A673 (cell line): ENCODE measurements at regions not wholly inside any gene's neighbourhood (a gene's known extent, or its start where the extent isn't known, plus 50 kb on each side); places are given as distances from the start of the nearest gene placed in this dataset.

Experiments
- BruUV-seq: library from RNA; stranded (reverse); fragments of 400-500 nt; replicated peaks from 2 replicates; lab custom pipeline; 2021; lab: Mats Ljungman, UMichigan
- CTCF ChIA-PET: fragments of 300-600 bp; sonication (Branson Sonifier 250); formaldehyde crosslinking; loops from one replicate; lab custom pipeline; 2022; ENCODE audit warnings: antibody characterized with exemption; lab: Charles Lee
- POLR2A ChIA-PET: fragments of 300-600 bp; sonication (Branson Sonifier 250); formaldehyde crosslinking; loops from one replicate; lab custom pipeline; 2022; ENCODE audit warnings: antibody characterized with exemption; ENCODE audit not compliant: low non-redundant PET; lab: Charles Lee
- DNase-seq: peaks from one replicate; pipeline ENCODE4 v3.0.0-alpha.2; 2015; ENCODE audit warnings: low spot score
- H3K27ac ChIP-seq: fragments of 200-600 bp; sonication (generic); 2 replicates; pipeline ENCODE4 v1.5.1; 2016; ENCODE audit warnings: mixed run types, low read depth, mild to moderate bottlenecking, mixed read lengths, antibody characterized with exemption, low read length; ENCODE audit not compliant: poor library complexity, severe bottlenecking
- H3K27me3 ChIP-seq: fragments of 200-600 bp; sonication (generic); replicated peaks from 2 replicates; pipeline ENCODE4 v1.6.1; 2017; ENCODE audit warnings: mixed run types, low read depth, mild to moderate bottlenecking, mixed read lengths, antibody characterized with exemption, low read length; ENCODE audit not compliant: insufficient read depth, poor library complexity
- H3K36me3 ChIP-seq: fragments of 200-600 bp; sonication (generic); 2 replicates; pipeline ENCODE4 v1.6.1; 2016; ENCODE audit warnings: mixed run types, mild to moderate bottlenecking, mixed read lengths, antibody characterized with exemption, low read length; ENCODE audit not compliant: insufficient read depth, poor library complexity, severe bottlenecking
- H3K4me1 ChIP-seq: fragments of 200-600 bp; sonication (generic); 2 replicates; pipeline ENCODE4 v1.6.1; 2017; ENCODE audit warnings: mixed run types, mild to moderate bottlenecking, mixed read lengths, antibody characterized with exemption, low read length; ENCODE audit not compliant: insufficient read depth, poor library complexity, severe bottlenecking
- H3K4me3 ChIP-seq: fragments of 200-600 bp; sonication (generic); 2 replicates; pipeline ENCODE4 v1.5.1; 2016; ENCODE audit warnings: low read depth, mixed run types, mild to moderate bottlenecking, mixed read lengths, low read length; ENCODE audit not compliant: poor library complexity, severe bottlenecking
- H3K9me3 ChIP-seq: fragments of 200-600 bp; sonication (generic); 2 replicates; pipeline ENCODE4 v1.6.1; 2016; ENCODE audit warnings: mixed run types, low read depth, mild to moderate bottlenecking, mixed read lengths, antibody characterized with exemption, low read length; ENCODE audit not compliant: poor library complexity, severe bottlenecking
- EZH2 ChIP-seq: fragments of 200-600 bp; sonication (generic); IDR thresholded peaks from 2 replicates; pipeline ENCODE4 v1.6.1; 2017; ENCODE audit warnings: borderline replicate concordance, low read depth, mild to moderate bottlenecking, mixed read lengths, antibody characterized with exemption, low read length; ENCODE audit not compliant: poor library complexity, severe bottlenecking
- intact Hi-C: fragments of 100-400 bp; cut with micrococcal nuclease; formaldehyde crosslinking; loops from one replicate; pipeline ENCODE4 v1.10.0; 2022; ENCODE audit not compliant: unreplicated experiment
- TF ChIP-seq, protein P1 (sequence below): fragments of 300-800, 200-600 bp; sonication (generic); conservative IDR thresholded peaks from 2 replicates; pipeline ENCODE4 v1.5.1; 2017; ENCODE audit warnings: low read depth, mild to moderate bottlenecking, antibody characterized with exemption, low read length, moderate library complexity, mixed read lengths

DNA sequence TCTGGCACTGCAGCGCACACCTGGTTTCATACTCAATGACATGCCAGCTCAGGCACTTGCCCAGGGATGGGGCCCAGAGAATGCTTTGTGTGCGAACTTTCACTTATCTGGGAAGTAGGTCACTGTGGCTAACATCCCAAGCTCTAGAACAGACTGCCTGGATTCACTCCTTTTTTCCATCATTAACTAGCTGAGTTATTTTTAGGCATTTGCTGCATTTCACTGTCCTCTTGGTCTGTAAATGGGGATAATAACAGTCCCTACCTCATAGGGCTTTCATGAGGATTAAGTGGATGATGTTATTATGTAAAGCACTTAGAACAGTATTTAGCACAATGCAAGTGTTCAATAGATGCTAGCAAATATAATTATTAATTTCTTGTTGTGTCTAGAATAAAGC, 98.7 kb upstream of the DOCK1 start:
- ChIA-PET CTCF (no interaction called here), POLR2A (no interaction called here)
- Histone ChIP-seq H3K4me1 (no peaks in the 10 kb centered on the region), H3K36me3 (no peaks in the 10 kb centered on the region), H3K27ac (no peak overlapping the region), H3K4me3 (no peak overlapping the region), H3K27me3 (no peaks in the 10 kb centered on the region), H3K9me3 (no peaks in the 10 kb centered on the region)
- intact Hi-C loops, result no loop called here
- BruUV-seq, result no TSS peak
- TF ChIP-seq, protein P1, sequence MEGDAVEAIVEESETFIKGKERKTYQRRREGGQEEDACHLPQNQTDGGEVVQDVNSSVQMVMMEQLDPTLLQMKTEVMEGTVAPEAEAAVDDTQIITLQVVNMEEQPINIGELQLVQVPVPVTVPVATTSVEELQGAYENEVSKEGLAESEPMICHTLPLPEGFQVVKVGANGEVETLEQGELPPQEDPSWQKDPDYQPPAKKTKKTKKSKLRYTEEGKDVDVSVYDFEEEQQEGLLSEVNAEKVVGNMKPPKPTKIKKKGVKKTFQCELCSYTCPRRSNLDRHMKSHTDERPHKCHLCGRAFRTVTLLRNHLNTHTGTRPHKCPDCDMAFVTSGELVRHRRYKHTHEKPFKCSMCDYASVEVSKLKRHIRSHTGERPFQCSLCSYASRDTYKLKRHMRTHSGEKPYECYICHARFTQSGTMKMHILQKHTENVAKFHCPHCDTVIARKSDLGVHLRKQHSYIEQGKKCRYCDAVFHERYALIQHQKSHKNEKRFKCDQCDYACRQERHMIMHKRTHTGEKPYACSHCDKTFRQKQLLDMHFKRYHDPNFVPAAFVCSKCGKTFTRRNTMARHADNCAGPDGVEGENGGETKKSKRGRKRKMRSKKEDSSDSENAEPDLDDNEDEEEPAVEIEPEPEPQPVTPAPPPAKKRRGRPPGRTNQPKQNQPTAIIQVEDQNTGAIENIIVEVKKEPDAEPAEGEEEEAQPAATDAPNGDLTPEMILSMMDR, result no peak
- TF ChIP-seq EZH2, result no peak
- no peak for DNase-seq

DNA sequence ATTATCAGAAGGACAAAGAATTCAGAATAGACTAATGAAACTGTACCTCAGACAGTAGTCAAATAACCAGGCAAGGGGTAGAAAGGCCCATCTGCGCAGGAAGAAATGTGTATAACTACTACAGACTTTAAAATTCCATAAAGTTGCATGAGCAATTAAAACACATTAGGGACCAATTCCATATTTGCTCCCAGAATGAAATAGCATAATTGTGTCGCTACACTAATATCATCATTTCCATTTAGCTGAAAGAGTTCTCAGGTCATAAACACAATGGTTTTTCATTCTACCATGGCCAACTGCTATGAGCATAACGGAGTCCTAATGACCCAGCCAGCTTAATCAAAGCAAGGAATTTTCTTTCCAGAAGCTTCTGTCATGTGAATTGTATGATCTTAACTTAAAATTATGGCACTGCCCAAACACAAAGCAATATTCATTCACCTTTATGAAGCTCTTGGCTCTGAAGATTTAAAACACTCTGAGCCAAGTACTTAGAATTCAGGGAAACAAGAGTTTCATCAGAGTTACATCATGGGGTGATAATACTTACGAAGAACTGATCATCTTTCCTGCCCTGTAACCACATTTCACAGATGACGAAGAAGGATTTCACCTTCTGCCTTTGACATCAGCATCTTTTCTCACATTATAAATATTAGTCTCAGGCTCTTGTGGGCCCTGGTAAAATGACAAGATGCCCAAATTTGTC, 98.1 kb upstream of the DOCK1 start:
- no peaks in the 10 kb centered on the region for H3K4me1 ChIP-seq
- intact Hi-C loops, result no loop called here
- POLR2A ChIA-PET, result no interaction called here
- no peaks in the 10 kb centered on the region for H3K27me3 ChIP-seq
- CTCF ChIA-PET, result no interaction called here
- no peak for DNase-seq
- no TSS peak for BruUV-seq
- TF ChIP-seq, protein P1, result no peak
- no peak for TF ChIP-seq EZH2
- H3K36me3 ChIP-seq, result no peaks in the 10 kb centered on the region
- H3K9me3 ChIP-seq, result no peaks in the 10 kb centered on the region
- H3K4me3 ChIP-seq, result no peak overlapping the region
- no peak overlapping the region for H3K27ac ChIP-seq

DNA sequence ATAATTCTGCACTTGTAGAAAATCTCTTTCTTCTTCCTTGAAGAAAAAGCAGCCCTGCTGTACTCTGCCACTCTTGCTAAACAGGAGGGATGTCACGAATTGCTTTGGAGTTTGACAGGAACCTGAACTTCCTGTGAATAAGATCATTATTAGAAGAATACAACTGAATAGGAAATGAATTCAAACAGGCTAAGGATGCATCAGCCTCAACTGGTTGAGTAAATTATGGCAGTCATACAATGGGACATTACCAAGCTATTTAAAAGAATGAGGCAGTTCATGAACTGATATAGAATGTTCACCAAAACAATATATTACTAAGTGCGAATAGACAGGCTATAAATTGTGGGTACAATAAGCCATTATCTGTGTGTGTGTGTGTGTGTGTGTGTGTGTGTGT, 97.1 kb upstream of the DOCK1 start:
- CTCF ChIA-PET, result interaction anchor here (0.6 kb wide), 1 partner anchor 660 kb away, joined by 3 read pairs; no protein-coding TSS in a partner anchor

More for the DNA sequence above, 97.1 kb upstream of the DOCK1 start:
- intact Hi-C loops, result no loop called here
- BruUV-seq, result no TSS peak
- DNase-seq, result no peak
- no peaks in the 10 kb centered on the region for H3K4me1 ChIP-seq
- no peaks in the 10 kb centered on the region for H3K36me3 ChIP-seq
- no peak overlapping the region for H3K4me3 ChIP-seq
- no peak overlapping the region for H3K27ac ChIP-seq
- POLR2A ChIA-PET, result no interaction called here
- TF ChIP-seq, protein P1, result no peak
- no peak for TF ChIP-seq EZH2
- no peaks in the 10 kb centered on the region for H3K9me3 ChIP-seq
- H3K27me3 ChIP-seq, result no peaks in the 10 kb centered on the region
